ENCODE measurements at regions not wholly inside any gene's neighbourhood (a gene's known extent, or its start where the extent isn't known, plus 50 kb on each side); places are given as distances from the start of the nearest gene placed in this dataset.

DNA sequence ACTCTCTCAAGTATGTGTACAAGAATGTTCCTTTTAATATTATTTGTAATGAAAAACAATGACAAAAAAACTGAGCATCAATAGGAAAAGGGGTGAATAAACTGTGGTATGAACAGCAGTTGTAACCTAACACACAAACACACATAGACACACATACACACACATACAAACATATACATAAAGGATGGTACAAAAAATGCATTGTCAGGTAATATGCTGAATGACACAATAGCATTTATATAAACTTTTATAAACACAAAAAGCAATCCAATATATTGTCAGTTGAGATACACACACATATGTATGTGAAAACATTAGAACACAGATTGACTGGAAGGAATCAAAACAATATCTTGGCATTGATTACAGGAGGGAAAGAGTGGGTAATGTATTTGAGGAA lies 227.0 kb upstream of the ISL1 start:
- H3K27ac ChIP-seq (ENCODE audit: extremely low read depth, low read depth, low read length), result no peak overlapping the region
- no peak overlapping the region for H3K4me3 ChIP-seq (ENCODE audit: low read depth, low read length)
- CTCF ChIA-PET, result no interaction called here
- no peak for TF ChIP-seq ZNF654 (tag by site-specific recombination; IDR thresholded peaks at IDR 0.05; ENCODE audit: low read depth)
- TF ChIP-seq KLF1 (tag by site-specific recombination; IDR thresholded peaks at IDR 0.05), result no peak
- TF ChIP-seq ZFHX2 (tag by site-specific recombination; conservative IDR thresholded peaks at IDR 0.05), result no peak
- H3K4me1 ChIP-seq (ENCODE audit: control insufficient read depth, insufficient read depth, low read length), result no peaks in the 10 kb centered on the region
- no peaks in the 10 kb centered on the region for H3K36me3 ChIP-seq (ENCODE audit: control insufficient read depth in 2 of 2, insufficient read depth in 1 of 2, low read length in 2 of 2)
- no peaks in the 10 kb centered on the region; the same call in 1 of the 2 replicates for H3K9me3 ChIP-seq (ENCODE audit: control insufficient read depth, insufficient read depth, low read depth, low read length)
- POLR2A ChIA-PET, result no interaction called here

DNA sequence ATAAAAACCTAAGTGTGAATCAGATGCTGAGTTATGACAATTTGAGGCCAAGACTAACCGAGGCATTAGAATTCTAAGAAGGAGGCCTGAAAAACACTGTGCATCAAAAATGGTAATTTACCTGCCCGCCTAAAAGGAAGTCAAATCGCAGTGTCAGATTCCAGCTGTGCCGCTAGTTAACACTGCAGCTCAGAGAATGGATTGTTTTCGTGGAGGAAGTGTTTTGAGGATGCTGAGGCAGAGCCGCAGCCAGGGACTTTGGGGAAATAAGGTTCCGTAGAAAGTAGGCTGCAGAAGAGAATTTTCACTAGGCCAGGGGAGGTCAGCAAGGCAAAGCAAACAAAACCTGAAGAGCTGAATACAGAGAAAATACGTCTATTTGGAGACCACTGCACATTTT lies 226.4 kb upstream of the ISL1 start:
- CTCF ChIA-PET, result no interaction called here
- no peak overlapping the region for H3K4me3 ChIP-seq (ENCODE audit: low read depth, low read length)

DNA sequence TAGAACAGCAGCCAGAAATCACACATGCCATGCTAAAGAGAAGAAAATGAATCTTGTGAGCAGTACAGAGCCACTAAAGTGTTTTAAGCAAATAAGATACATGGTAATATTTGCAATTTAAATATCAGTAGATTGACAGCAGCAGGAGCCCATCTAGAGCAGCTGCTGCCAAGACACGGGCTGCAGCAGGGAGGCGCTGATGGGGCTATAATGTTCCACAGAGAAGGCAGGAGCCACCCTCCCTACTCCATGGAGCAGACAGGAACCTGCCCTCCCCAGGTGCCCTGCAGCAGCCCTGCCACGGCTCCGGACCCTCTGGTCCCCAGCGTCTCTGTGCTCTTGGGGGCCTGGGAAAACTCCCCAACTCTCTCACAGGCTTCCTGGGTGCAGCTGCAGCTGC lies 224.1 kb upstream of the ISL1 start:
- POLR2A ChIA-PET, result no interaction called here
- Histone ChIP-seq H3K36me3 (ENCODE audit: control insufficient read depth in 2 of 2, insufficient read depth in 1 of 2, low read length in 2 of 2) (no peaks in the 10 kb centered on the region), H3K9me3 (ENCODE audit: control insufficient read depth, insufficient read depth, low read depth, low read length) (no peaks in the 10 kb centered on the region; the same call in none of the 2 replicates), H3K4me1 (ENCODE audit: control insufficient read depth, insufficient read depth, low read length) (no peaks in the 10 kb centered on the region), H3K27ac (ENCODE audit: extremely low read depth, low read depth, low read length) (no peak overlapping the region), H3K4me3 (ENCODE audit: low read depth, low read length) (no peak overlapping the region)
- CTCF ChIA-PET, result interaction anchor here (0.6 kb wide), 1 partner anchor 187 kb away, joined by 3 read pairs; no protein-coding TSS in a partner anchor
- TF ChIP-seq ZNF658 (tag by site-specific recombination; IDR thresholded peaks at IDR 0.05) (no peak), ZNF621 (tag by site-specific recombination; IDR thresholded peaks at IDR 0.05) (no peak), SP7 (tag by site-specific recombination; IDR thresholded peaks at IDR 0.05) (no peak), ZFP41 (tag by site-specific recombination; IDR thresholded peaks at IDR 0.05; ENCODE audit: borderline replicate concordance) (no peak), MZF1 (tag by site-specific recombination; IDR thresholded peaks at IDR 0.05; ENCODE audit: borderline replicate concordance) (no peak), WT1 (tag by site-specific recombination; IDR thresholded peaks at IDR 0.05) (no peak), ZEB2 (tag by site-specific recombination; IDR thresholded peaks at IDR 0.05) (no peak), ZNF114 (tag by site-specific recombination; IDR thresholded peaks at IDR 0.05) (no peak), ZNF785 (tag by site-specific recombination; IDR thresholded peaks at IDR 0.05) (no peak), ZNF214 (tag by site-specific recombination; IDR thresholded peaks at IDR 0.05; ENCODE audit: borderline replicate concordance) (no peak), ZNF654 (tag by site-specific recombination; IDR thresholded peaks at IDR 0.05; ENCODE audit: low read depth) (no peak), HOXD13 (CRISPR knock-in tag; IDR thresholded peaks at IDR 0.05; ENCODE audit: borderline replicate concordance) (no peak), ZNF112 (tag by site-specific recombination; IDR thresholded peaks at IDR 0.05) (no peak), ZNF426 (tag by site-specific recombination; IDR thresholded peaks at IDR 0.05) (no peak)
- TF ChIP-seq, protein P1, sequence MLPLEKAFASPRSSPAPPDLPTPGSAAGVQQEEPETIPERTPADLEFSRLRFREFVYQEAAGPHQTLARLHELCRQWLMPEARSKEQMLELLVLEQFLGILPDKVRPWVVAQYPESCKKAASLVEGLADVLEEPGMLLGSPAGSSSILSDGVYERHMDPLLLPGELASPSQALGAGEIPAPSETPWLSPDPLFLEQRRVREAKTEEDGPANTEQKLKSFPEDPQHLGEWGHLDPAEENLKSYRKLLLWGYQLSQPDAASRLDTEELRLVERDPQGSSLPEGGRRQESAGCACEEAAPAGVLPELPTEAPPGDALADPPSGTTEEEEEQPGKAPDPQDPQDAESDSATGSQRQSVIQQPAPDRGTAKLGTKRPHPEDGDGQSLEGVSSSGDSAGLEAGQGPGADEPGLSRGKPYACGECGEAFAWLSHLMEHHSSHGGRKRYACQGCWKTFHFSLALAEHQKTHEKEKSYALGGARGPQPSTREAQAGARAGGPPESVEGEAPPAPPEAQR (tag by site-specific recombination; IDR thresholded peaks at IDR 0.05), result no peak
- TF ChIP-seq, protein P2, sequence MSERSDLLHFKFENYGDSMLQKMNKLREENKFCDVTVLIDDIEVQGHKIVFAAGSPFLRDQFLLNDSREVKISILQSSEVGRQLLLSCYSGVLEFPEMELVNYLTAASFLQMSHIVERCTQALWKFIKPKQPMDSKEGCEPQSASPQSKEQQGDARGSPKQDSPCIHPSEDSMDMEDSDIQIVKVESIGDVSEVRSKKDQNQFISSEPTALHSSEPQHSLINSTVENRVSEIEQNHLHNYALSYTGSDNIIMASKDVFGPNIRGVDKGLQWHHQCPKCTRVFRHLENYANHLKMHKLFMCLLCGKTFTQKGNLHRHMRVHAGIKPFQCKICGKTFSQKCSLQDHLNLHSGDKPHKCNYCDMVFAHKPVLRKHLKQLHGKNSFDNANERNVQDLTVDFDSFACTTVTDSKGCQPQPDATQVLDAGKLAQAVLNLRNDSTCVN (tag by site-specific recombination; optimal IDR thresholded peaks at IDR 0.05), result no peak
- TF ChIP-seq, protein P3, sequence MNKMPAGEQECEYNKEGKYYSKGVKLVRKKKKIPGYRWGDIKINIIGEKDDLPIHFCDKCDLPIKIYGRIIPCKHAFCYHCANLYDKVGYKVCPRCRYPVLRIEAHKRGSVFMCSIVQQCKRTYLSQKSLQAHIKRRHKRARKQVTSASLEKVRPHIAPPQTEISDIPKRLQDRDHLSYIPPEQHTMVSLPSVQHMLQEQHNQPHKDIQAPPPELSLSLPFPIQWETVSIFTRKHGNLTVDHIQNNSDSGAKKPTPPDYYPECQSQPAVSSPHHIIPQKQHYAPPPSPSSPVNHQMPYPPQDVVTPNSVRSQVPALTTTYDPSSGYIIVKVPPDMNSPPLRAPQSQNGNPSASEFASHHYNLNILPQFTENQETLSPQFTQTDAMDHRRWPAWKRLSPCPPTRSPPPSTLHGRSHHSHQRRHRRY (tag by site-specific recombination; IDR thresholded peaks at IDR 0.05), result no peak

More for the DNA sequence above, 226.4 kb upstream of the ISL1 start:
- Histone ChIP-seq H3K27ac (ENCODE audit: extremely low read depth, low read depth, low read length) (no peak overlapping the region), H3K36me3 (ENCODE audit: control insufficient read depth in 2 of 2, insufficient read depth in 1 of 2, low read length in 2 of 2) (no peaks in the 10 kb centered on the region), H3K4me1 (ENCODE audit: control insufficient read depth, insufficient read depth, low read length) (no peaks in the 10 kb centered on the region), H3K9me3 (ENCODE audit: control insufficient read depth, insufficient read depth, low read depth, low read length) (no peaks in the 10 kb centered on the region; the same call in 1 of the 2 replicates)
- POLR2A ChIA-PET, result no interaction called here
- TF ChIP-seq, protein P4, sequence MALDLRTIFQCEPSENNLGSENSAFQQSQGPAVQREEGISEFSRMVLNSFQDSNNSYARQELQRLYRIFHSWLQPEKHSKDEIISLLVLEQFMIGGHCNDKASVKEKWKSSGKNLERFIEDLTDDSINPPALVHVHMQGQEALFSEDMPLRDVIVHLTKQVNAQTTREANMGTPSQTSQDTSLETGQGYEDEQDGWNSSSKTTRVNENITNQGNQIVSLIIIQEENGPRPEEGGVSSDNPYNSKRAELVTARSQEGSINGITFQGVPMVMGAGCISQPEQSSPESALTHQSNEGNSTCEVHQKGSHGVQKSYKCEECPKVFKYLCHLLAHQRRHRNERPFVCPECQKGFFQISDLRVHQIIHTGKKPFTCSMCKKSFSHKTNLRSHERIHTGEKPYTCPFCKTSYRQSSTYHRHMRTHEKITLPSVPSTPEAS (tag by site-specific recombination; IDR thresholded peaks at IDR 0.05), result no peak
- TF ChIP-seq ZNF266 (tag by site-specific recombination; IDR thresholded peaks at IDR 0.05; ENCODE audit: low read depth) (no peak), GLI4 (tag by site-specific recombination; IDR thresholded peaks at IDR 0.05) (no peak), ZNF843 (tag by site-specific recombination; IDR thresholded peaks at IDR 0.05) (no peak), SETDB1 (IDR thresholded peaks at IDR 0.05; ENCODE audit: insufficient read length, low read length) (no peak), ZNF677 (tag by site-specific recombination; IDR thresholded peaks at IDR 0.05) (no peak)
- TF ChIP-seq, protein P5, sequence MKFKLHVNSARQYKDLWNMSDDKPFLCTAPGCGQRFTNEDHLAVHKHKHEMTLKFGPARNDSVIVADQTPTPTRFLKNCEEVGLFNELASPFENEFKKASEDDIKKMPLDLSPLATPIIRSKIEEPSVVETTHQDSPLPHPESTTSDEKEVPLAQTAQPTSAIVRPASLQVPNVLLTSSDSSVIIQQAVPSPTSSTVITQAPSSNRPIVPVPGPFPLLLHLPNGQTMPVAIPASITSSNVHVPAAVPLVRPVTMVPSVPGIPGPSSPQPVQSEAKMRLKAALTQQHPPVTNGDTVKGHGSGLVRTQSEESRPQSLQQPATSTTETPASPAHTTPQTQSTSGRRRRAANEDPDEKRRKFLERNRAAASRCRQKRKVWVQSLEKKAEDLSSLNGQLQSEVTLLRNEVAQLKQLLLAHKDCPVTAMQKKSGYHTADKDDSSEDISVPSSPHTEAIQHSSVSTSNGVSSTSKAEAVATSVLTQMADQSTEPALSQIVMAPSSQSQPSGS (tag by site-specific recombination; IDR thresholded peaks at IDR 0.05; ENCODE audit: low read depth), result no peak
